HepG2 (cell line): ENCODE measurements at regions not wholly inside any gene's neighbourhood (a gene's known extent, or its start where the extent isn't known, plus 50 kb on each side); places are given as distances from the start of the nearest gene placed in this dataset.

Experiments
- HOXA7 ChIP-seq: sonication (generic); formaldehyde crosslinking; IDR thresholded peaks from 2 replicates; pipeline ENCODE4 v1.8.1; 2022; ENCODE audit warnings: mild to moderate bottlenecking, missing genetic modification reagents, moderate library complexity
- IRF2 ChIP-seq: IDR thresholded peaks from 2 replicates; pipeline ENCODE4 v1.6.1; 2018; ENCODE audit warnings: missing genetic modification reagents, missing compliant biosample characterization
- KDM5A ChIP-seq: fragments of 200-600 bp; sonication (generic); IDR thresholded peaks from 2 replicates; pipeline ENCODE4 v1.7.0; 2018; ENCODE audit warnings: antibody characterized with exemption, mild to moderate bottlenecking, low read length, borderline replicate concordance
- MEIS2 ChIP-seq: sonication (generic); formaldehyde crosslinking; IDR thresholded peaks from 2 replicates; pipeline ENCODE4 v1.9.0; 2021; ENCODE audit warnings: mild to moderate bottlenecking, missing genetic modification reagents
- NFIC ChIP-seq: IDR thresholded peaks from 2 replicates; pipeline ENCODE4 v1.6.1; 2012; ENCODE audit warnings: mild to moderate bottlenecking, low read length, inconsistent platforms
- NR2C2 ChIP-seq: sonication (generic); formaldehyde crosslinking; IDR thresholded peaks from 2 replicates; pipeline ENCODE4 v1.4.0; 2020; ENCODE audit warnings: missing genetic modification reagents, mild to moderate bottlenecking, moderate library complexity, borderline replicate concordance
- PBX2 ChIP-seq: IDR thresholded peaks from 2 replicates; pipeline ENCODE4 v1.6.1; 2016; ENCODE audit warnings: control low read depth
- POLR2AphosphoS5 ChIP-seq: IDR thresholded peaks from 2 replicates; pipeline ENCODE4 v1.6.1; 2012; ENCODE audit warnings: low read depth, low read length
- U2AF1 ChIP-seq: fragments of 200-400 bp; formaldehyde crosslinking; optimal IDR thresholded peaks from 2 replicates; pipeline ENCODE3; 2017; ENCODE audit warnings: mild to moderate bottlenecking, low read depth, low read length
- ZHX1 ChIP-seq: sonication (generic); formaldehyde crosslinking; IDR thresholded peaks from 2 replicates; pipeline ENCODE4 v1.8.1; 2022; ENCODE audit warnings: low read depth, mild to moderate bottlenecking, missing genetic modification reagents
- ZNF350 ChIP-seq: sonication (generic); formaldehyde crosslinking; IDR thresholded peaks from 2 replicates; pipeline ENCODE4 v1.4.0; 2020; ENCODE audit warnings: mild to moderate bottlenecking, low read depth, missing genetic modification reagents, borderline replicate concordance
- ZNF468 ChIP-seq: sonication (generic); formaldehyde crosslinking; IDR thresholded peaks from 2 replicates; pipeline ENCODE4 v1.8.0; 2022; ENCODE audit warnings: mild to moderate bottlenecking, moderate library complexity, missing genetic modification reagents
- ZNF720 ChIP-seq: sonication (generic); formaldehyde crosslinking; IDR thresholded peaks from 2 replicates; pipeline ENCODE4 v1.4.0; 2020; ENCODE audit warnings: missing genetic modification reagents

- TF ChIP-seq U2AF1 (no peak), ZNF720 (CRISPR knock-in tag) (no peak), POLR2AphosphoS5 (no peak), IRF2 (CRISPR knock-in tag) (no peak), MEIS2 (CRISPR knock-in tag) (no peak), KDM5A (no peak), ZHX1 (no peak), NFIC (no peak), HOXA7 (CRISPR knock-in tag) (no peak), ZNF350 (no peak), NR2C2 (no peak), ZNF468 (no peak), PBX2 (CRISPR knock-in tag) (no peak)
Observed at GRCh38 chr3:74510261-74510818, 104.1 kb downstream of the CNTN3 start.
